SJSA1 (cell line): ENCODE measurements at regions not wholly inside any gene's neighbourhood (a gene's known extent, or its start where the extent isn't known, plus 50 kb on each side); places are given as distances from the start of the nearest gene placed in this dataset.
"Not testable (repeated sequence)": the region's sequence is repeated elsewhere in the genome, so short reads cannot be mapped to it uniquely, and the experiment has no call there.

ENCODE experiments used
- DNase-seq, 2 experiments: peaks; one replicate each; pipeline ENCODE4 v3.0.0-alpha.2; 2015 to 2020; ENCODE audit warnings: low spot score in 2 of 2, low read depth in 1 of 2
- H3K27ac ChIP-seq: fragments of 250-450 bp; sonication (Bioruptor Pico); 2 replicates; pipeline ENCODE4 v1.5.1; 2020; ENCODE audit warnings: mild to moderate bottlenecking, moderate library complexity
- H3K27me3 ChIP-seq: fragments of 250-450 bp; sonication (Bioruptor Pico); replicated peaks from 2 replicates; pipeline ENCODE4 v1.5.1; 2020; ENCODE audit warnings: mild to moderate bottlenecking, moderate library complexity
- H3K36me3 ChIP-seq: fragments of 250-450 bp; sonication (Bioruptor Pico); 2 replicates; pipeline ENCODE4 v1.5.1; 2020; ENCODE audit warnings: mild to moderate bottlenecking
- H3K4me1 ChIP-seq: fragments of 250-450 bp; sonication (Bioruptor Pico); replicated peaks from 2 replicates; pipeline ENCODE4 v1.6.1; 2021; ENCODE audit warnings: mild to moderate bottlenecking
- H3K4me3 ChIP-seq: fragments of 250-450 bp; sonication (Bioruptor Pico); 2 replicates; pipeline ENCODE4 v1.5.1; 2020; ENCODE audit warnings: mild to moderate bottlenecking
- H3K9me3 ChIP-seq: fragments of 250-450 bp; sonication (Bioruptor Pico); replicated peaks from 2 replicates; pipeline ENCODE4 v1.5.1; 2020; ENCODE audit warnings: mild to moderate bottlenecking

GRCh38 chr7:145812218-145812617 lies 304.4 kb upstream of the CNTNAP2 start:
- H3K9me3 ChIP-seq, result no peaks in the 10 kb centered on the region; the same call in 1 of the 2 replicates
- H3K27ac ChIP-seq, result no peak overlapping the region
- no peak overlapping the region for H3K4me3 ChIP-seq
- no peaks in the 10 kb centered on the region for H3K36me3 ChIP-seq
- H3K4me1 ChIP-seq, result no peaks in the 10 kb centered on the region
- no peaks in the 10 kb centered on the region for H3K27me3 ChIP-seq
- DNase-seq, result no peak

- H3K27ac ChIP-seq, H3K9me3 ChIP-seq, H3K4me1 ChIP-seq, DNase-seq, H3K27me3 ChIP-seq, H3K36me3 ChIP-seq, H3K4me3 ChIP-seq: not testable (repeated sequence)
These were observed 311.1 kb upstream of the CNTNAP2 start for GRCh38 chr7:145805496-145805895.

DNA sequence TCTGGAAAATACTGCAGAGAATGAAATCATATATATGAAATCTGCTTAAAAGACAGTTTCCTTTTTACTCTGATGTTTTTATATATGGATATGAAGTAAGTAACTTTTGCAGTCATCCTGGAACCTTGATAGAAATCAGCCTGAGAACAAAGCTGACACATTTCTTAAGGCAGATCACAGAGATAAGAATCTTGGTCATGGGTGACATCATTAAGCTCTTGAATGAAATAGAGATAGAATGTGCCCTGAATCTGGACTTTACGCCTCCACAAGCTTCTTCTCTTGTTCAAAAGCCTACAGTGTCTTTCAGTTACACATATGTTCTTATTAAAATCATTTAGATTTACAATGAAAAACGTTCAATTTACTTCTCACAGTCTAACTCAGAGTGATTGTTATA lies 319.1 kb upstream of the CNTNAP2 start:
- Histone ChIP-seq H3K9me3 (0 out of 2 replicates have a peak, but pooled peaks cover 4% of the 10 kb centered on the region), H3K27ac (no peak overlapping the region), H3K36me3 (no peaks in the 10 kb centered on the region), H3K27me3 (no peaks in the 10 kb centered on the region), H3K4me3 (no peak overlapping the region), H3K4me1 (no peaks in the 10 kb centered on the region)
- no peak for DNase-seq

DNA sequence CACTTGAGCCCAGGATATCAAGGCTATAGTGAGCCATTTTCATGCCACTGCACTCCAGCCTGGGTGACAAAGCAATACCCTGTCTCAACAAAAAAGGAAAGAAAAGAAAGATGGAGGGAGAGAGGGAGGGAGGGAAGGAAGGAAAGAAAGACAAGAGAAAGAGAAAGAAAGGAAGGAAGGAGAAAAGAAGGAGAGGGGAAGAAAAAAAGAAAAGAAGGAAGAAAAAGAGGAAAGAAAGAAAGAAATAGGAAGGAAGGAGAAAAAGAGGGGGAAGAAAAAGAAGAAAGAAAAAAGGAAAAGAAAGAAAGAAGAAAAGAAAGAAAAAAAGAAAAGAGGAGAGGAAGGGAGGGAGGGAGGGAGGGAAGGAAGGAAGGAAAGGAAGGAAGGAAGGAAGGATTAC lies 321.5 kb upstream of the CNTNAP2 start:
- H3K36me3 ChIP-seq, result no peaks in the 10 kb centered on the region
- no peak overlapping the region for H3K27ac ChIP-seq
- no peak overlapping the region for H3K4me3 ChIP-seq
- 0 out of 2 replicates have a peak, but pooled peaks cover 4% of the 10 kb centered on the region for H3K9me3 ChIP-seq
- H3K4me1 ChIP-seq, result no peaks in the 10 kb centered on the region
- no peaks in the 10 kb centered on the region for H3K27me3 ChIP-seq
- DNase-seq, result no peak

- Histone ChIP-seq H3K9me3 (no peaks in the 10 kb centered on the region), H3K4me1 (no peaks in the 10 kb centered on the region), H3K27ac (no peak overlapping the region), H3K4me3 (no peak overlapping the region), H3K36me3 (no peaks in the 10 kb centered on the region), H3K27me3 (no peaks in the 10 kb centered on the region)
- no peak for DNase-seq
These were observed 331.5 kb upstream of the CNTNAP2 start for GRCh38 chr7:145784809-145785780.

GRCh38 chr7:145781388-145781787 lies 335.2 kb upstream of the CNTNAP2 start:
- not testable (repeated sequence) for H3K36me3 ChIP-seq, DNase-seq

GRCh38 chr7:145779140-145779539 lies 337.5 kb upstream of the CNTNAP2 start:
- no peak overlapping the region for H3K4me3 ChIP-seq
- H3K9me3 ChIP-seq, result no peaks in the 10 kb centered on the region
- no peaks in the 10 kb centered on the region for H3K4me1 ChIP-seq
- no peaks in the 10 kb centered on the region for H3K27me3 ChIP-seq
- no peak for DNase-seq
- H3K27ac ChIP-seq, result no peak overlapping the region
- H3K36me3 ChIP-seq, result no peaks in the 10 kb centered on the region

More at GRCh38 chr7:145781388-145781787, 335.2 kb upstream of the CNTNAP2 start:
- not testable (repeated sequence) for H3K9me3 ChIP-seq, H3K4me1 ChIP-seq, H3K27ac ChIP-seq, H3K4me3 ChIP-seq, H3K27me3 ChIP-seq

DNA sequence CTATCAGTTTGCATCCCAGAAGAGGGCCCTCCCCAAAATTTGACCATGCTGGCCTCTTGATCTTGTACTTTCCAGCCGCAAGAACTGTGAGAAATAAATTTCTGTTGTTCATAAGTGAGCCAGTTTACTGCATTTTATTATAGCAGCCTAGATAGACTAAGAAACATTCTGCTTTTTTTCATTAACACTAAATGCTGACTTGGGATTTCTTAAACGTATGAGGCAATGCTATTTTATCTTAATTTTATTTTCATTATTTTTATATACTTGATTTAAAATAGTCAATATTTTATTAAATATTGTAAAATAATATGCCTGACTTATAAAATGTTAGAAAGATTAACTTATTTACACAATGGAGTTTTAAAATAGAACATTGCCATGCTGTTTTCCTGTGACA lies 341.8 kb upstream of the CNTNAP2 start:
- no peaks in the 10 kb centered on the region for H3K36me3 ChIP-seq

DNA sequence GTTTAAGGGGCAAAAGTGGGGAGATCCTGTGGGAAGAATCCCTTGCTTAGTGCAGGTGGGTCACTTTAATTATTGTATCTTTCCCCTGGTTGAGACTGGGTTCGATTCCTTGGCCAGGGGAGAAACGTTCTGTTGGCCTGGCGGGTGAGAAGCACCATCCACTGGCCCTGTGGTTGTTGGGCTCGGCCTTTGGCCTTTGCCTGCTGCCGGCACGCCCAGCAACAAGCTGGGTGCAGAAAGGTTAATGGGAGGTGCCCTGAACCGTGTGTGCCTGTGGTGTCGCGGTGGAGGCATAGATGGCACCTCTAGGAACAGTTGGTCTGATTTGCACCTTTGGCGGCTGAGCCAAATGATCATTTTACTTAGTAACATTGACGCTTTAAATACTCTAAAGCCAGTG lies 363.6 kb upstream of the CNTNAP2 start:
- no peak for DNase-seq
- Histone ChIP-seq H3K36me3 (no peaks in the 10 kb centered on the region), H3K4me1 (no peaks in the 10 kb centered on the region), H3K27ac (no peak overlapping the region), H3K4me3 (no peak overlapping the region), H3K27me3 (no peaks in the 10 kb centered on the region), H3K9me3 (peaks cover 6% of the 10 kb centered on the region; the same call in 1 of the 2 replicates)

More for the DNA sequence above, 341.8 kb upstream of the CNTNAP2 start:
- no peaks in the 10 kb centered on the region for H3K27me3 ChIP-seq
- no peak for DNase-seq
- H3K27ac ChIP-seq, result no peak overlapping the region
- no peaks in the 10 kb centered on the region for H3K4me1 ChIP-seq
- no peak overlapping the region for H3K4me3 ChIP-seq
- H3K9me3 ChIP-seq, result 0 out of 2 replicates have a peak, but pooled peaks cover 5% of the 10 kb centered on the region

GRCh38 chr7:145737617-145738016 lies 379.0 kb upstream of the CNTNAP2 start:
- Histone ChIP-seq H3K4me1 (no peaks in the 10 kb centered on the region), H3K4me3 (no peak overlapping the region), H3K36me3 (no peaks in the 10 kb centered on the region), H3K27ac (no peak overlapping the region), H3K27me3 (no peaks in the 10 kb centered on the region), H3K9me3 (no peaks in the 10 kb centered on the region)
- DNase-seq, result no peak

DNA sequence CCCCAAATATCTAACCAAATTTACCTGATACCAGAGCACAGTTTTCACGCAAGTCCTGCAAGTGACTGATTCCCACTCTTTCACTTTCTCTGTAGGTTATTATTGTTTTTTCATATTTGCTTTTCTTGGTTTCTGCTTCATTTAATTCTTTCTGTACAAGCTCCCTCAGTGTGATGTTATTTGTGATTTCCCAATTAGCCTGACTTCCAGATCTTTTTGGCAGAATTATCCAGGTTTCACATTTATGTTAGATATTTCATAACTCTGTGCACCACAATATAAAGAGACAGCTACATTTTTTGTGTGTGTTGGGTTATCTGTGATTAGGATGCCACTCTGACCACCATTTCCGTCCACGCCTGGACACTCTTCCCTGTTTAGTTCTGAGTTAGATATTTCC lies 381.5 kb upstream of the CNTNAP2 start:
- Histone ChIP-seq H3K4me1 (no peaks in the 10 kb centered on the region), H3K4me3 (no peak overlapping the region), H3K9me3 (no peaks in the 10 kb centered on the region), H3K36me3 (no peaks in the 10 kb centered on the region), H3K27me3 (no peaks in the 10 kb centered on the region), H3K27ac (no peak overlapping the region)
- DNase-seq, result no peak

- Histone ChIP-seq H3K27me3 (no peaks in the 10 kb centered on the region), H3K27ac (no peak overlapping the region), H3K9me3 (no peaks in the 10 kb centered on the region), H3K4me3 (no peak overlapping the region), H3K4me1 (no peaks in the 10 kb centered on the region), H3K36me3 (no peaks in the 10 kb centered on the region)
- DNase-seq, result no peak
These were observed 384.1 kb upstream of the CNTNAP2 start for GRCh38 chr7:145732521-145732920.

DNA sequence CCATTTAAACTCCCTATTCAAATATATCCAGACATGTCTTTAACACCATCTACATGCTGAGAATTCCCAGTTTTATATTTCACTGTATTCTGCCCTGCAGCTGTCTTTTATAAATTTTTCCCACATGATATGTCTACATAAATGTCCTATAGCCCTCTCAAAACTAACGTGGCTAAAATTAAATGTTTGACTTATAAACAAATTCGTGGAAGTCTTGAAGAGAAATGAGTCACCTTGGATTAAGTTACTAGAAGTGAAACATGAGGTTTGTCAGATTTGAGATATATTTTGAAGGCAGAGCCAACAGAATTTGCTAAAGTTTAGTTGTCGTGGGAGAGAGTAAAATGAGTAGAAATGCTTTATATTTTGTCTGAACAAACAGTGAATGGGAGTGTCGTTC lies 386.9 kb upstream of the CNTNAP2 start:
- Histone ChIP-seq H3K27me3 (no peaks in the 10 kb centered on the region), H3K4me1 (no peaks in the 10 kb centered on the region), H3K9me3 (no peaks in the 10 kb centered on the region), H3K36me3 (no peaks in the 10 kb centered on the region), H3K27ac (no peak overlapping the region), H3K4me3 (no peak overlapping the region)
- DNase-seq, result no peak

GRCh38 chr7:145718129-145718528 lies 398.5 kb upstream of the CNTNAP2 start:
- Histone ChIP-seq H3K9me3 (no peaks in the 10 kb centered on the region), H3K27ac (no peak overlapping the region), H3K4me1 (no peaks in the 10 kb centered on the region), H3K36me3 (no peaks in the 10 kb centered on the region), H3K4me3 (no peak overlapping the region), H3K27me3 (no peaks in the 10 kb centered on the region)
- DNase-seq, result no peak
